SK-N-SH (cell line): ENCODE measurements at regions not wholly inside any gene's neighbourhood (a gene's known extent, or its start where the extent isn't known, plus 50 kb on each side); places are given as distances from the start of the nearest gene placed in this dataset.

Experiments
- CTCF ChIA-PET: fragments of 300-600, 350-600 bp; formaldehyde crosslinking; extraction: SDS; loops from one replicate; lab custom pipeline; 2021; lab: Yijun Ruan, JAX
- POLR2A ChIA-PET: fragments of 350-600 bp; sonication (Branson Sonifier 250); formaldehyde crosslinking; extraction: SDS; loops from one replicate; lab custom pipeline; 2020; ENCODE audit warnings: antibody characterized with exemption, inconsistent platforms; lab: Yijun Ruan, JAX
- DNase-seq: peaks from one replicate; pipeline ENCODE4 v3.0.0; 2012
- H2AFZ ChIP-seq: fragments of 200-600 bp; sonication (generic); 2 replicates; pipeline ENCODE4 v1.8.1; 2016; ENCODE audit warnings: antibody characterized with exemption, mild to moderate bottlenecking, low read depth
- H3F3A ChIP-seq: fragments of 200-600 bp; sonication (generic); replicated peaks from 2 replicates; pipeline ENCODE3; 2016; ENCODE audit warnings: antibody characterized with exemption, mild to moderate bottlenecking; ENCODE audit not compliant: insufficient read depth
- H3K27ac ChIP-seq, 2 experiments: fragments of 200-500 bp in 1 of 2; fragments of 200-600 bp in 1 of 2; sonication (Bioruptor generic) in 1 of 2; sonication (generic), shearing (Covaris generic) in 1 of 2; 2 replicates each; pipeline versions ENCODE4 v1.5.1 to v1.6.1; 2014 to 2016; ENCODE audit warnings: low read depth in 2 of 2, inconsistent platforms in 1 of 2, low read length in 1 of 2, mild to moderate bottlenecking in 1 of 2, mixed read lengths in 1 of 2
- H3K27me3 ChIP-seq: fragments of 200-600 bp; sonication (generic), shearing (Covaris generic); 2 replicates; pipeline ENCODE4 v1.6.1; 2016; ENCODE audit warnings: mixed run types; ENCODE audit not compliant: insufficient read depth
- H3K36me3 ChIP-seq, 2 experiments: fragments of 200-500 bp in 1 of 2; fragments of 200-600 bp in 1 of 2; sonication (Bioruptor generic) in 1 of 2; sonication (generic) in 1 of 2; replicated peaks in 1 of 2; 2 replicates each; pipeline versions ENCODE3 to v1.5.1; 2014 to 2016; ENCODE audit warnings: low read length in 1 of 2, mild to moderate bottlenecking in 1 of 2; ENCODE audit not compliant: insufficient read depth in 2 of 2, control insufficient read depth in 1 of 2
- H3K4me1 ChIP-seq, 2 experiments: fragments of 200-500 bp in 1 of 2; fragments of 200-600 bp in 1 of 2; sonication (Bioruptor generic) in 1 of 2; sonication (generic), shearing (Covaris generic) in 1 of 2; 2 replicates each; pipeline versions ENCODE4 v1.5.1 to v1.6.1; 2014 to 2016; ENCODE audit warnings: low read depth in 1 of 2, low read length in 1 of 2, mixed run types in 1 of 2; ENCODE audit not compliant: insufficient read depth in 2 of 2, control insufficient read depth in 1 of 2
- H3K4me2 ChIP-seq: fragments of 200-600 bp; sonication (generic), shearing (Covaris generic); 2 replicates; pipeline ENCODE4 v1.6.1; 2017; ENCODE audit warnings: mixed run types
- H3K4me3 ChIP-seq, 2 experiments: fragments of 200-500 bp in 1 of 2; fragments of 200-600 bp in 1 of 2; sonication (Bioruptor generic) in 1 of 2; sonication (generic), shearing (Covaris generic) in 1 of 2; 2 replicates each; pipeline versions ENCODE4 v1.5.1 to v1.8.1; 2014 to 2016; ENCODE audit warnings: low read depth in 2 of 2, inconsistent platforms in 1 of 2, low read length in 1 of 2, mild to moderate bottlenecking in 1 of 2, mixed read lengths in 1 of 2, moderate library complexity in 1 of 2
- H3K79me2 ChIP-seq: fragments of 200-600 bp; sonication (generic); 2 replicates; pipeline ENCODE4 v1.8.1; 2017; ENCODE audit warnings: mild to moderate bottlenecking; ENCODE audit not compliant: insufficient read depth
- H3K9ac ChIP-seq: fragments of 200-600 bp; sonication (generic); 2 replicates; pipeline ENCODE4 v1.6.1; 2017; ENCODE audit warnings: mixed run types
- H3K9me2 ChIP-seq: fragments of 200-600 bp; sonication (generic); 2 replicates; pipeline ENCODE4 v1.6.1; 2017; ENCODE audit warnings: mixed run types
- H3K9me3 ChIP-seq: fragments of 200-600 bp; sonication (generic); 2 replicates; pipeline ENCODE4 v1.6.1; 2017; ENCODE audit warnings: mixed run types, mild to moderate bottlenecking, moderate library complexity
- H4K20me1 ChIP-seq: fragments of 200-600 bp; sonication (generic); 2 replicates; pipeline ENCODE4 v1.6.1; 2017; ENCODE audit warnings: mild to moderate bottlenecking, mixed run types; ENCODE audit not compliant: insufficient read depth
- CHD2 ChIP-seq: fragments of 150-350 bp; IDR thresholded peaks from 2 replicates; pipeline ENCODE4 v1.6.1; 2018; ENCODE audit warnings: low read length; ENCODE audit not compliant: partially characterized antibody
- ELF1 ChIP-seq: IDR thresholded peaks from 2 replicates; pipeline ENCODE4 v1.4.0; 2012
- EP300 ChIP-seq, 2 experiments: IDR thresholded peaks; 2 replicates each; pipeline versions ENCODE4 v1.4.0 to v1.6.1; 2012; ENCODE audit warnings: borderline replicate concordance in 1 of 2, low read depth in 1 of 2, low read length in 1 of 2
- FOSL2 ChIP-seq: IDR thresholded peaks from 2 replicates; pipeline ENCODE4 v1.4.0; 2012; ENCODE audit warnings: low read depth, mild to moderate bottlenecking, moderate library complexity, borderline replicate concordance
- FOXM1 ChIP-seq: IDR thresholded peaks from 2 replicates; pipeline ENCODE4 v1.4.0; 2012; ENCODE audit warnings: low read depth, mild to moderate bottlenecking
- GABPA ChIP-seq: IDR thresholded peaks from 2 replicates; pipeline ENCODE4 v1.4.0; 2012; ENCODE audit warnings: low read depth, mild to moderate bottlenecking
- GATA2 ChIP-seq: sonication (generic); formaldehyde crosslinking; IDR thresholded peaks from 2 replicates; pipeline ENCODE4 v1.5.0; 2020; ENCODE audit warnings: mild to moderate bottlenecking, missing genetic modification reagents
- IRF3 ChIP-seq: fragments of 150-350 bp; IDR thresholded peaks from 2 replicates; pipeline ENCODE4 v1.6.1; 2016; ENCODE audit warnings: mild to moderate bottlenecking, low read depth, low read length
- JUND ChIP-seq: IDR thresholded peaks from 2 replicates; pipeline ENCODE4 v1.4.0; 2012
- MEF2A ChIP-seq: IDR thresholded peaks from 2 replicates; pipeline ENCODE4 v1.4.0; 2012; ENCODE audit warnings: low read depth, borderline replicate concordance
- MXI1 ChIP-seq: IDR thresholded peaks from 2 replicates; pipeline ENCODE4 v1.6.1; 2012; ENCODE audit warnings: mild to moderate bottlenecking, low read depth, low read length, improper control_type of control experiment
- NFIC ChIP-seq: IDR thresholded peaks from 2 replicates; pipeline ENCODE4 v1.4.0; 2012; ENCODE audit warnings: borderline replicate concordance
- NRF1 ChIP-seq: IDR thresholded peaks from 2 replicates; pipeline ENCODE4 v1.6.1; 2012; ENCODE audit warnings: low read depth, mild to moderate bottlenecking, low read length
- PBX3 ChIP-seq: IDR thresholded peaks from 2 replicates; pipeline ENCODE4; 2012
- POLR2AphosphoS5 ChIP-seq: IDR thresholded peaks from 2 replicates; pipeline ENCODE4 v1.6.1; 2012; ENCODE audit warnings: low read depth, low read length
- RAD21 ChIP-seq: IDR thresholded peaks from 2 replicates; pipeline ENCODE4 v1.6.1; 2012; ENCODE audit warnings: mild to moderate bottlenecking, low read length
- RCOR1 ChIP-seq: fragments of 150-350 bp; IDR thresholded peaks from 2 replicates; pipeline ENCODE4 v1.6.1; 2017; ENCODE audit warnings: antibody characterized with exemption, low read length
- RFX5 ChIP-seq: IDR thresholded peaks from 2 replicates; pipeline ENCODE4 v1.6.1; 2012; ENCODE audit warnings: mild to moderate bottlenecking, improper control_type of control experiment, low read length
- RXRA ChIP-seq: IDR thresholded peaks from 2 replicates; pipeline ENCODE4 v1.4.0; 2012; ENCODE audit warnings: low read depth, mild to moderate bottlenecking, borderline replicate concordance
- SMC3 ChIP-seq: IDR thresholded peaks from 2 replicates; pipeline ENCODE4 v1.6.1; 2012; ENCODE audit warnings: low read depth, low read length, improper control_type of control experiment
- TEAD4 ChIP-seq: IDR thresholded peaks from 2 replicates; pipeline ENCODE4 v1.4.0; 2012; ENCODE audit warnings: mild to moderate bottlenecking, borderline replicate concordance; ENCODE audit not compliant: insufficient read depth
- USF1 ChIP-seq: IDR thresholded peaks from 2 replicates; pipeline ENCODE4 v1.4.0; 2012; ENCODE audit warnings: low read depth, borderline replicate concordance
- YY1 ChIP-seq: IDR thresholded peaks from 2 replicates; pipeline ENCODE4 v1.4.0; 2012; ENCODE audit warnings: low read depth, mild to moderate bottlenecking
- ZBTB33 ChIP-seq: IDR thresholded peaks from 2 replicates; pipeline ENCODE4 v1.4.0; 2012; ENCODE audit warnings: low read depth, borderline replicate concordance
- WGBS: methylation state at CpG from one replicate; pipeline ENCODE4 v1.1.6; 2017; ENCODE audit warnings: low lambda C conversion rate; 5-methylcytosine and 5-hydroxymethylcytosine counted together
- TF ChIP-seq, protein P1 (sequence below): IDR thresholded peaks from 2 replicates; pipeline ENCODE4 v1.6.1; 2012; ENCODE audit warnings: mild to moderate bottlenecking, low read depth, low read length, moderate library complexity
- TF ChIP-seq, protein P2 (sequence below): fragments of 200-600 bp; sonication (generic); IDR thresholded peaks from 2 replicates; pipeline ENCODE4 v1.6.1; 2017; ENCODE audit warnings: antibody characterized with exemption, mild to moderate bottlenecking, moderate library complexity

- no peak overlapping the region for H3K4me2 ChIP-seq
- no peak for DNase-seq
- no peaks in the 10 kb centered on the region for H4K20me1 ChIP-seq
- H3K4me1 ChIP-seq: peaks cover 0 to 13% of the 10 kb centered on the region in 2 experiments; a peak in 2 of 4 replicates
- peak overlapping the region in 1 of 2 experiments; percentile 78; a peak in 2 of 4 replicates for H3K27ac ChIP-seq
- no peaks in the 10 kb centered on the region for H3K27me3 ChIP-seq
- H3K36me3 ChIP-seq: no peaks in the 10 kb centered on the region
- H3K9ac ChIP-seq: no peak overlapping the region
- no peaks in the 10 kb centered on the region for H3K9me3 ChIP-seq
- H3K9me2 ChIP-seq: no peaks in the 10 kb centered on the region
- no peak overlapping the region for H2AFZ ChIP-seq
- no peaks in the 10 kb centered on the region for H3K79me2 ChIP-seq
- CTCF ChIA-PET: no interaction called here
- POLR2A ChIA-PET: no interaction called here
- no peaks in the 10 kb centered on the region for H3F3A ChIP-seq
- no peak overlapping the region for H3K4me3 ChIP-seq
- WGBS: 83% methylated on average over 1 of the region's 1 CpG
- TF ChIP-seq GATA2 (CRISPR knock-in tag) (peak; percentile 48; the same call in 1 of the 2 replicates), CHD2 (no peak), JUND (no peak), TEAD4 (no peak), ZBTB33 (no peak), RXRA (no peak), POLR2AphosphoS5 (no peak), PBX3 (no peak), FOSL2 (no peak), EP300 (IDR thresholded peaks at IDR 0.05; ENCODE audit: borderline replicate concordance in 1 of 2, low read depth in 1 of 2, low read length in 1 of 2) (peak in 1 of 2 experiments; percentile 86; a peak in 2 of 4 replicates), SMC3 (no peak), NRF1 (no peak), GABPA (no peak), RCOR1 (peak; percentile 66; the same call in 1 of the 2 replicates), USF1 (no peak), NFIC (no peak), ELF1 (no peak), YY1 (no peak), RAD21 (0 out of 2 replicates have a peak, but pooled peaks have one; percentile 26), MEF2A (no peak), FOXM1 (no peak), RFX5 (no peak), MXI1 (no peak), IRF3 (no peak)
- TF ChIP-seq, protein P1, sequence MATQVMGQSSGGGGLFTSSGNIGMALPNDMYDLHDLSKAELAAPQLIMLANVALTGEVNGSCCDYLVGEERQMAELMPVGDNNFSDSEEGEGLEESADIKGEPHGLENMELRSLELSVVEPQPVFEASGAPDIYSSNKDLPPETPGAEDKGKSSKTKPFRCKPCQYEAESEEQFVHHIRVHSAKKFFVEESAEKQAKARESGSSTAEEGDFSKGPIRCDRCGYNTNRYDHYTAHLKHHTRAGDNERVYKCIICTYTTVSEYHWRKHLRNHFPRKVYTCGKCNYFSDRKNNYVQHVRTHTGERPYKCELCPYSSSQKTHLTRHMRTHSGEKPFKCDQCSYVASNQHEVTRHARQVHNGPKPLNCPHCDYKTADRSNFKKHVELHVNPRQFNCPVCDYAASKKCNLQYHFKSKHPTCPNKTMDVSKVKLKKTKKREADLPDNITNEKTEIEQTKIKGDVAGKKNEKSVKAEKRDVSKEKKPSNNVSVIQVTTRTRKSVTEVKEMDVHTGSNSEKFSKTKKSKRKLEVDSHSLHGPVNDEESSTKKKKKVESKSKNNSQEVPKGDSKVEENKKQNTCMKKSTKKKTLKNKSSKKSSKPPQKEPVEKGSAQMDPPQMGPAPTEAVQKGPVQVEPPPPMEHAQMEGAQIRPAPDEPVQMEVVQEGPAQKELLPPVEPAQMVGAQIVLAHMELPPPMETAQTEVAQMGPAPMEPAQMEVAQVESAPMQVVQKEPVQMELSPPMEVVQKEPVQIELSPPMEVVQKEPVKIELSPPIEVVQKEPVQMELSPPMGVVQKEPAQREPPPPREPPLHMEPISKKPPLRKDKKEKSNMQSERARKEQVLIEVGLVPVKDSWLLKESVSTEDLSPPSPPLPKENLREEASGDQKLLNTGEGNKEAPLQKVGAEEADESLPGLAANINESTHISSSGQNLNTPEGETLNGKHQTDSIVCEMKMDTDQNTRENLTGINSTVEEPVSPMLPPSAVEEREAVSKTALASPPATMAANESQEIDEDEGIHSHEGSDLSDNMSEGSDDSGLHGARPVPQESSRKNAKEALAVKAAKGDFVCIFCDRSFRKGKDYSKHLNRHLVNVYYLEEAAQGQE: no peak
- TF ChIP-seq, protein P2, sequence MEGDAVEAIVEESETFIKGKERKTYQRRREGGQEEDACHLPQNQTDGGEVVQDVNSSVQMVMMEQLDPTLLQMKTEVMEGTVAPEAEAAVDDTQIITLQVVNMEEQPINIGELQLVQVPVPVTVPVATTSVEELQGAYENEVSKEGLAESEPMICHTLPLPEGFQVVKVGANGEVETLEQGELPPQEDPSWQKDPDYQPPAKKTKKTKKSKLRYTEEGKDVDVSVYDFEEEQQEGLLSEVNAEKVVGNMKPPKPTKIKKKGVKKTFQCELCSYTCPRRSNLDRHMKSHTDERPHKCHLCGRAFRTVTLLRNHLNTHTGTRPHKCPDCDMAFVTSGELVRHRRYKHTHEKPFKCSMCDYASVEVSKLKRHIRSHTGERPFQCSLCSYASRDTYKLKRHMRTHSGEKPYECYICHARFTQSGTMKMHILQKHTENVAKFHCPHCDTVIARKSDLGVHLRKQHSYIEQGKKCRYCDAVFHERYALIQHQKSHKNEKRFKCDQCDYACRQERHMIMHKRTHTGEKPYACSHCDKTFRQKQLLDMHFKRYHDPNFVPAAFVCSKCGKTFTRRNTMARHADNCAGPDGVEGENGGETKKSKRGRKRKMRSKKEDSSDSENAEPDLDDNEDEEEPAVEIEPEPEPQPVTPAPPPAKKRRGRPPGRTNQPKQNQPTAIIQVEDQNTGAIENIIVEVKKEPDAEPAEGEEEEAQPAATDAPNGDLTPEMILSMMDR: no peak
Observed at GRCh38 chr5:125720721-125721120, 702.5 kb upstream of the GRAMD2B start.
